HepG2 (cell line): ENCODE measurements at regions not wholly inside any gene's neighbourhood (a gene's known extent, or its start where the extent isn't known, plus 50 kb on each side); places are given as distances from the start of the nearest gene placed in this dataset.

ENCODE experiments used
- ATAC-seq: fragments of 200-7000 bp; cut with Tn5 transposase; 3 replicates; pipeline ENCODE4 v1.9.1; 2020; ENCODE audit warnings: mild to moderate bottlenecking, moderate library complexity
- BruUV-seq: library from RNA; stranded (reverse); fragments of 400-500 nt; replicated peaks from 2 replicates; lab custom pipeline; 2021; lab: Mats Ljungman, UMichigan
- CTCF ChIA-PET: fragments of 300-600 bp; formaldehyde crosslinking; extraction: SDS; loops from one replicate; lab custom pipeline; 2021; ENCODE audit warnings: low total read pairs, inconsistent platforms, low intra/inter-chr PET ratio; lab: Yijun Ruan, JAX
- POLR2A ChIA-PET: fragments of 350-600 bp; sonication (Branson Sonifier 250); formaldehyde crosslinking; loops from one replicate; lab custom pipeline; 2020; ENCODE audit warnings: antibody characterized with exemption, inconsistent platforms; lab: Yijun Ruan, JAX
- DNase-seq: peaks from one replicate; pipeline ENCODE4 v3.0.0-alpha.2; 2015; ENCODE audit warnings: low spot score
- FAIRE-seq: peaks from 3 replicates; lab custom pipeline; 2011; peaks lifted over from hg19 to GRCh38; lab: Jason Lieb, UNC
- H2AFZ ChIP-seq: one replicate; pipeline ENCODE4 v1.6.1; 2011; ENCODE audit warnings: low read length, inconsistent platforms
- H3K27ac ChIP-seq: fragments of 300-600 bp; 3 replicates; pipeline ENCODE4 v1.8.0; 2011; ENCODE audit warnings: mixed run types, mild to moderate bottlenecking, mixed read lengths, low read length, inconsistent platforms; ENCODE audit not compliant: insufficient read depth; ENCODE audit errors: extremely low read length
- H3K27me3 ChIP-seq, 2 experiments: fragments of 200-600 bp in 1 of 2; 2 replicates in 1 of 2; 3 replicates in 1 of 2; pipeline versions ENCODE4 v1.6.0 to v1.8.0; 2011; ENCODE audit warnings: low read length in 2 of 2, mild to moderate bottlenecking in 2 of 2, moderate library complexity in 2 of 2, inconsistent platforms in 1 of 2; ENCODE audit not compliant: insufficient read depth in 2 of 2, control insufficient read depth in 1 of 2
- H3K36me3 ChIP-seq, 2 experiments: fragments of 200-600 bp in 1 of 2; replicated peaks in 1 of 2; 2 replicates in 1 of 2; 3 replicates in 1 of 2; pipeline versions ENCODE4 v1.5.1 to v1.8.0; 2011; ENCODE audit warnings: low read length in 2 of 2, inconsistent platforms in 1 of 2; ENCODE audit not compliant: insufficient read depth in 2 of 2, control insufficient read depth in 1 of 2
- H3K4me1 ChIP-seq: 2 replicates; pipeline ENCODE4 v1.5.1; 2012; ENCODE audit warnings: low read length, inconsistent platforms; ENCODE audit not compliant: insufficient read depth
- H3K4me2 ChIP-seq: 2 replicates; pipeline ENCODE4 v1.6.0; 2011; ENCODE audit warnings: low read depth, low read length, inconsistent platforms
- H3K4me3 ChIP-seq, 3 experiments: fragments of 200-600 bp in 1 of 3; sonication (generic), shearing (Covaris generic) in 1 of 3; replicated peaks in 1 of 3; 2 replicates each; pipeline ENCODE4 v1.5.1; 2011 to 2016; ENCODE audit warnings: low read length in 3 of 3, inconsistent platforms in 2 of 3, low read depth in 2 of 3, mild to moderate bottlenecking in 2 of 3, control low read depth in 1 of 3, mixed read lengths in 1 of 3; ENCODE audit not compliant: insufficient read depth in 1 of 3
- H3K79me2 ChIP-seq: one replicate; pipeline ENCODE4 v1.6.1; 2011; ENCODE audit warnings: low read length, inconsistent platforms; ENCODE audit not compliant: insufficient read depth
- H3K9ac ChIP-seq: 2 replicates; pipeline ENCODE4 v1.6.0; 2011; ENCODE audit warnings: mild to moderate bottlenecking, low read depth, low read length, inconsistent platforms; ENCODE audit not compliant: insufficient read depth
- H3K9me3 ChIP-seq: 2 replicates; pipeline ENCODE4 v1.5.1; 2012; ENCODE audit warnings: mild to moderate bottlenecking, low read length
- H4K20me1 ChIP-seq: 2 replicates; pipeline ENCODE4 v1.6.0; 2011; ENCODE audit warnings: inconsistent platforms, mild to moderate bottlenecking, low read length, moderate library complexity; ENCODE audit not compliant: insufficient read depth
- HOXA7 ChIP-seq: sonication (generic); formaldehyde crosslinking; IDR thresholded peaks from 2 replicates; pipeline ENCODE4 v1.8.1; 2022; ENCODE audit warnings: mild to moderate bottlenecking, missing genetic modification reagents, moderate library complexity
- MED13 ChIP-seq: sonication (generic); formaldehyde crosslinking; IDR thresholded peaks from 2 replicates; pipeline ENCODE4 v1.5.0; 2020; ENCODE audit warnings: missing genetic modification reagents
- SMC3 ChIP-seq: IDR thresholded peaks from 2 replicates; pipeline ENCODE4 v1.6.1; 2011; ENCODE audit warnings: low read length, improper control_type of control experiment
- TOE1 ChIP-seq: sonication (generic); formaldehyde crosslinking; IDR thresholded peaks from 2 replicates; pipeline ENCODE4 v1.4.0; 2020; ENCODE audit warnings: mild to moderate bottlenecking, missing genetic modification reagents
- TRAFD1 ChIP-seq: sonication (generic); formaldehyde crosslinking; IDR thresholded peaks from 2 replicates; pipeline ENCODE4 v1.5.1; 2020; ENCODE audit warnings: missing genetic modification reagents, mild to moderate bottlenecking, borderline replicate concordance
- ZNF550 ChIP-seq: sonication (generic); formaldehyde crosslinking; IDR thresholded peaks from 2 replicates; pipeline ENCODE4 v1.4.0; 2020; ENCODE audit warnings: mild to moderate bottlenecking, missing genetic modification reagents, borderline replicate concordance
- ZNF724P ChIP-seq: sonication (generic); formaldehyde crosslinking; IDR thresholded peaks from 2 replicates; pipeline ENCODE4 v1.8.0; 2022; ENCODE audit warnings: missing genetic modification reagents, borderline replicate concordance
- ZSCAN5A ChIP-seq: sonication (generic); formaldehyde crosslinking; IDR thresholded peaks from 2 replicates; pipeline ENCODE4 v1.8.0; 2022; ENCODE audit warnings: mild to moderate bottlenecking, missing genetic modification reagents, borderline replicate concordance
- WGBS: methylation state at CpG from one replicate; pipeline ENCODE4 v1.1.6; 2017; ENCODE audit warnings: low lambda C conversion rate; 5-methylcytosine and 5-hydroxymethylcytosine counted together
- in situ Hi-C: cut with HindIII; loops from 2 replicates; pipeline ENCODE4 v1.10.0; 2017; ENCODE audit warnings: low pct_unique_long_range_greater_than_20kb; ENCODE audit not compliant: extremely low pct_ligation_motif_present
- intact Hi-C: fragments of 100-400 bp; cut with micrococcal nuclease; formaldehyde crosslinking; loops from one replicate; pipeline ENCODE4 v1.10.0; 2022; ENCODE audit not compliant: unreplicated experiment
- TF ChIP-seq, protein P1 (sequence below): sonication (generic); formaldehyde crosslinking; IDR thresholded peaks from 2 replicates; pipeline ENCODE4 v1.8.0; 2022; ENCODE audit warnings: mild to moderate bottlenecking, missing genetic modification reagents; ENCODE audit not compliant: insufficient replicate concordance
- TF ChIP-seq, protein P2 (sequence below): IDR thresholded peaks from 2 replicates; pipeline ENCODE4 v1.6.1; 2018; ENCODE audit warnings: missing genetic modification reagents, mild to moderate bottlenecking, missing compliant biosample characterization
- TF ChIP-seq, protein P3 (sequence below): sonication (generic); formaldehyde crosslinking; conservative IDR thresholded peaks from 2 replicates; pipeline ENCODE4 v1.8.0; 2022; ENCODE audit warnings: missing genetic modification reagents

DNA sequence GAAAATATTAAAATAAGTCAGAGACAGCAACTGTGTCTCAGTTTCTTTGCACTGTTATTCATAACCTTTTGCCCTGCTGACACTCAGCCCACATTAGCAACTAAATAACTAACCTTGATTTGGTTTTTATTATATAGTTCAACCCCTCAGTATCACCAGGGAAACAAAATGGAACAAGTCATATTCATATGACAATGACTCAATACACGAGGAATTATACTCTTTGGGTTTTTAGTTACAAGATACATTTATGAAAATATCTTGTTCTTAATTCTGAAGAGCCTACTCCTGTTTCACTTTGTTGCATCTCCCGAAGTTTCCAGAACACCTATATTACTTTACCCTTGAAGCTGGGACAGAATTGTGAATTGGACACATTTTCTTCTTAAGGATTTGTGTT lies 845.4 kb downstream of the EFNA5 start:
- BruUV-seq: no TSS peak
- Histone ChIP-seq H3K27me3 (no peaks in the 10 kb centered on the region), H3K4me1 (no peaks in the 10 kb centered on the region), H4K20me1 (no peaks in the 10 kb centered on the region), H3K27ac (no peak overlapping the region), H3K4me2 (no peak overlapping the region), H3K36me3 (no peaks in the 10 kb centered on the region), H2AFZ (no peak overlapping the region), H3K9me3 (no peaks in the 10 kb centered on the region), H3K9ac (no peak overlapping the region), H3K79me2 (no peaks in the 10 kb centered on the region), H3K4me3 (no peak overlapping the region)
- ATAC-seq (no peak), DNase-seq (no peak), FAIRE-seq (no peak)
- in situ Hi-C loops (no loop called here), intact Hi-C loops (no loop called here)
- 0% methylated on average over 2 of the region's 2 CpGs for WGBS
- ChIA-PET CTCF (no interaction called here), POLR2A (no interaction called here)
- no peak for TF ChIP-seq TOE1 (CRISPR knock-in tag)
- no peak for TF ChIP-seq HOXA7 (CRISPR knock-in tag)
- no peak for TF ChIP-seq MED13 (CRISPR knock-in tag)
- TF ChIP-seq ZNF550: no peak
- TF ChIP-seq, protein P1, sequence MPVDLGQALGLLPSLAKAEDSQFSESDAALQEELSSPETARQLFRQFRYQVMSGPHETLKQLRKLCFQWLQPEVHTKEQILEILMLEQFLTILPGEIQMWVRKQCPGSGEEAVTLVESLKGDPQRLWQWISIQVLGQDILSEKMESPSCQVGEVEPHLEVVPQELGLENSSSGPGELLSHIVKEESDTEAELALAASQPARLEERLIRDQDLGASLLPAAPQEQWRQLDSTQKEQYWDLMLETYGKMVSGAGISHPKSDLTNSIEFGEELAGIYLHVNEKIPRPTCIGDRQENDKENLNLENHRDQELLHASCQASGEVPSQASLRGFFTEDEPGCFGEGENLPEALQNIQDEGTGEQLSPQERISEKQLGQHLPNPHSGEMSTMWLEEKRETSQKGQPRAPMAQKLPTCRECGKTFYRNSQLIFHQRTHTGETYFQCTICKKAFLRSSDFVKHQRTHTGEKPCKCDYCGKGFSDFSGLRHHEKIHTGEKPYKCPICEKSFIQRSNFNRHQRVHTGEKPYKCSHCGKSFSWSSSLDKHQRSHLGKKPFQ (CRISPR knock-in tag): no peak

- no peak overlapping the region for H3K4me2 ChIP-seq
- no peaks in the 10 kb centered on the region for H3K36me3 ChIP-seq
- ChIA-PET CTCF (no interaction called here), POLR2A (no interaction called here)
- no peaks in the 10 kb centered on the region for H4K20me1 ChIP-seq
- FAIRE-seq (no peak), DNase-seq (no peak), ATAC-seq (no peak)
- intact Hi-C loops (no loop called here), in situ Hi-C loops (no loop called here)
- no peaks in the 10 kb centered on the region for H3K79me2 ChIP-seq
- 0% methylated on average over 1 of the region's 1 CpG for WGBS
- no TSS peak for BruUV-seq
- H3K9ac ChIP-seq: no peak overlapping the region
- H2AFZ ChIP-seq: no peak overlapping the region
- H3K4me3 ChIP-seq: no peak overlapping the region
- H3K27ac ChIP-seq: no peak overlapping the region
- no peaks in the 10 kb centered on the region for H3K9me3 ChIP-seq
- no peaks in the 10 kb centered on the region for H3K4me1 ChIP-seq
- H3K27me3 ChIP-seq: no peaks in the 10 kb centered on the region
- no peak for TF ChIP-seq SMC3
- TF ChIP-seq, protein P2, sequence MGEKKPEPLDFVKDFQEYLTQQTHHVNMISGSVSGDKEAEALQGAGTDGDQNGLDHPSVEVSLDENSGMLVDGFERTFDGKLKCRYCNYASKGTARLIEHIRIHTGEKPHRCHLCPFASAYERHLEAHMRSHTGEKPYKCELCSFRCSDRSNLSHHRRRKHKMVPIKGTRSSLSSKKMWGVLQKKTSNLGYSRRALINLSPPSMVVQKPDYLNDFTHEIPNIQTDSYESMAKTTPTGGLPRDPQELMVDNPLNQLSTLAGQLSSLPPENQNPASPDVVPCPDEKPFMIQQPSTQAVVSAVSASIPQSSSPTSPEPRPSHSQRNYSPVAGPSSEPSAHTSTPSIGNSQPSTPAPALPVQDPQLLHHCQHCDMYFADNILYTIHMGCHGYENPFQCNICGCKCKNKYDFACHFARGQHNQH (CRISPR knock-in tag): no peak
- no peak for TF ChIP-seq ZSCAN5A
- TF ChIP-seq ZNF724P (CRISPR knock-in tag): no peak
- TF ChIP-seq TRAFD1 (CRISPR knock-in tag): no peak
- TF ChIP-seq, protein P3, sequence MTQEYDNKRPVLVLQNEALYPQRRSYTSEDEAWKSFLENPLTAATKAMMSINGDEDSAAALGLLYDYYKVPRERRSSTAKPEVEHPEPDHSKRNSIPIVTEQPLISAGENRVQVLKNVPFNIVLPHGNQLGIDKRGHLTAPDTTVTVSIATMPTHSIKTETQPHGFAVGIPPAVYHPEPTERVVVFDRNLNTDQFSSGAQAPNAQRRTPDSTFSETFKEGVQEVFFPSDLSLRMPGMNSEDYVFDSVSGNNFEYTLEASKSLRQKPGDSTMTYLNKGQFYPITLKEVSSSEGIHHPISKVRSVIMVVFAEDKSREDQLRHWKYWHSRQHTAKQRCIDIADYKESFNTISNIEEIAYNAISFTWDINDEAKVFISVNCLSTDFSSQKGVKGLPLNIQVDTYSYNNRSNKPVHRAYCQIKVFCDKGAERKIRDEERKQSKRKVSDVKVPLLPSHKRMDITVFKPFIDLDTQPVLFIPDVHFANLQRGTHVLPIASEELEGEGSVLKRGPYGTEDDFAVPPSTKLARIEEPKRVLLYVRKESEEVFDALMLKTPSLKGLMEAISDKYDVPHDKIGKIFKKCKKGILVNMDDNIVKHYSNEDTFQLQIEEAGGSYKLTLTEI: no peak
These were observed 847.9 kb downstream of the EFNA5 start for GRCh38 chr5:106822851-106823250.
